NB4 (cell line): ENCODE measurements at regions not wholly inside any gene's neighbourhood (a gene's known extent, or its start where the extent isn't known, plus 50 kb on each side); places are given as distances from the start of the nearest gene placed in this dataset.

Experiments
- MAX ChIP-seq: IDR thresholded peaks from 2 replicates; pipeline ENCODE4 v1.6.1; 2011; ENCODE audit warnings: low read depth, low read length
- POLR2A ChIP-seq: IDR thresholded peaks from 2 replicates; pipeline ENCODE4 v1.6.1; 2011; ENCODE audit warnings: mild to moderate bottlenecking; ENCODE audit not compliant: insufficient read length; ENCODE audit errors: extremely low read depth
- TF ChIP-seq, protein P1 (sequence below): IDR thresholded peaks from one replicate; pipeline ENCODE4 v1.5.1; 2012; ENCODE audit warnings: low read depth, low read length

DNA sequence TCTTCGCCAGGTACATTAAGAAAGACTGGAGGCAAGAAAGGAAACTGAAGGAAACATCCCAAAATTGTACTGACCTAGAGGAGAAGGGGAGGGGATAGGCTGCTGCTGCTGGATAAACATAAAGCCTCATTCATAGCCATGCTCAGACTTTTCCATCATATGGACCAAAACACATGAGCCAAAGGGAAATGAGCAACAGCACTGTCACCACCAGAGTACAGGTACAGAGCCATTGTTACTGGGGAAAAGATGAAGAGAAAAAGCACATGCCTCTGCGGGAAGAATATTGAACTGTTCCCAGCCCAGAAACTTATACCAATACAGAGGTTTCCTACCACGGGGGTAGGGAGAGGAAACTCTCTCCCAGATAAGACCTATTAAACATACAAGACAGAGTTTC is 861.9 kb downstream of the NTRK3 start:
- TF ChIP-seq, protein P1, sequence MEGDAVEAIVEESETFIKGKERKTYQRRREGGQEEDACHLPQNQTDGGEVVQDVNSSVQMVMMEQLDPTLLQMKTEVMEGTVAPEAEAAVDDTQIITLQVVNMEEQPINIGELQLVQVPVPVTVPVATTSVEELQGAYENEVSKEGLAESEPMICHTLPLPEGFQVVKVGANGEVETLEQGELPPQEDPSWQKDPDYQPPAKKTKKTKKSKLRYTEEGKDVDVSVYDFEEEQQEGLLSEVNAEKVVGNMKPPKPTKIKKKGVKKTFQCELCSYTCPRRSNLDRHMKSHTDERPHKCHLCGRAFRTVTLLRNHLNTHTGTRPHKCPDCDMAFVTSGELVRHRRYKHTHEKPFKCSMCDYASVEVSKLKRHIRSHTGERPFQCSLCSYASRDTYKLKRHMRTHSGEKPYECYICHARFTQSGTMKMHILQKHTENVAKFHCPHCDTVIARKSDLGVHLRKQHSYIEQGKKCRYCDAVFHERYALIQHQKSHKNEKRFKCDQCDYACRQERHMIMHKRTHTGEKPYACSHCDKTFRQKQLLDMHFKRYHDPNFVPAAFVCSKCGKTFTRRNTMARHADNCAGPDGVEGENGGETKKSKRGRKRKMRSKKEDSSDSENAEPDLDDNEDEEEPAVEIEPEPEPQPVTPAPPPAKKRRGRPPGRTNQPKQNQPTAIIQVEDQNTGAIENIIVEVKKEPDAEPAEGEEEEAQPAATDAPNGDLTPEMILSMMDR, result no peak
- no peak for TF ChIP-seq POLR2A
- TF ChIP-seq MAX, result no peak
